ENCODE measurements at regions not wholly inside any gene's neighbourhood (a gene's known extent, or its start where the extent isn't known, plus 50 kb on each side); places are given as distances from the start of the nearest gene placed in this dataset.

DNA sequence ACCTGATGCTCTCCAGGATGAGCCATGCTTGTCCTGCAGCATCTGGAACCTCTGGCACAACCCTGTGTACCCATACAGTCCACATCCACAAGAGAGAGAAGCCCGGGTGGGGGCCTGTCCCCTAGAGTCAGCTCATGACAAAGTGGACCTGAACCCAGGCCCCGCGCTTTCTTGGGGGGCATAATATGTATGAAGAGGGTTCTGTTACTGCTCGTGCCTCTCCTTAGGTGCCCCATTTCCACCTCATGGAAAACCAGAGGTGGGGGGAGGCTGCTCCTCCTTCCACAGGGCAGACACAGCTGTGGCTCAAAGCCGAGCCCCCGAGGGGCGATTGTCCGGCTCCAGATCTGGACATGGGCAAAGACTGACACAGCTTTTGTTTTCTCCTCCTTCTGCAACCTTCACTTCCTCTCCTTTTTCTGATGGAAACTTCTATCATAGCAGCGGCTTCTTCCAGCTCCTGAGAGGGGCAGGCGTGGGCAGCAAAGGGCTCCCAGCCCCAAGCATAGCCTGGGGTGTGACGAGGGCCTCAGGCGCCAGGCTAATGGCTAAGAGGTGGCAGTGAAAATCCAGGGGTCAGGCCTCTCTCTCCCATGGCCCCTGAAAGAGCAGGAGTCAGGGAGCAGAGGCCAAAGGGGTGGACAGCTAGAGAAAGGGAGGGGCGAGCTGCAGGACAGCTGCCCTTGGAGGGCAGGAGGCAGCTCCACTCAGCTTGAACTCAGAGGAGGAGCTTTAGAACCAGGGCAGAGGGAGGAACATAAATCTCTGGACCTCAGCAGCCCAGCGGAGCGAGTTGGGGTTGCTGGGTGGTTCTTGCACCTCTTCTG lies 155.5 kb downstream of the ZFP36L2 start:
- TF ChIP-seq CTCF (conservative IDR thresholded peaks at IDR 0.05): no peak
- no peak for TF ChIP-seq ZFX (IDR thresholded peaks at IDR 0.05)
